Esophagus muscularis mucosa (tissue), 3 donors: ENCODE measurements at regions not wholly inside any gene's neighbourhood (a gene's known extent, or its start where the extent isn't known, plus 50 kb on each side); places are given as distances from the start of the nearest gene placed in this dataset.

Experiments
- CTCF ChIP-seq, 3 experiments: fragments of 200-600 bp in 2 of 3; fragments of 450-650 bp in 1 of 3; sonication (generic) in 2 of 3; IDR thresholded peaks; one replicate each; pipeline ENCODE4 v1.5.1; 2017 to 2019; ENCODE audit warnings: antibody characterized with exemption in 3 of 3, mild to moderate bottlenecking in 2 of 3, moderate library complexity in 1 of 3
- POLR2A ChIP-seq: fragments of 450-650 bp; IDR thresholded peaks from one replicate; pipeline ENCODE4 v1.6.1; 2017; ENCODE audit warnings: antibody characterized with exemption, moderate library complexity, mild to moderate bottlenecking, low read depth
- POLR2AphosphoS5 ChIP-seq, 2 donors: sonication (generic); formaldehyde crosslinking; IDR thresholded peaks; one replicate each; pipeline ENCODE4 v1.6.1; 2017; ENCODE audit warnings: antibody characterized with exemption in 2 of 2

DNA sequence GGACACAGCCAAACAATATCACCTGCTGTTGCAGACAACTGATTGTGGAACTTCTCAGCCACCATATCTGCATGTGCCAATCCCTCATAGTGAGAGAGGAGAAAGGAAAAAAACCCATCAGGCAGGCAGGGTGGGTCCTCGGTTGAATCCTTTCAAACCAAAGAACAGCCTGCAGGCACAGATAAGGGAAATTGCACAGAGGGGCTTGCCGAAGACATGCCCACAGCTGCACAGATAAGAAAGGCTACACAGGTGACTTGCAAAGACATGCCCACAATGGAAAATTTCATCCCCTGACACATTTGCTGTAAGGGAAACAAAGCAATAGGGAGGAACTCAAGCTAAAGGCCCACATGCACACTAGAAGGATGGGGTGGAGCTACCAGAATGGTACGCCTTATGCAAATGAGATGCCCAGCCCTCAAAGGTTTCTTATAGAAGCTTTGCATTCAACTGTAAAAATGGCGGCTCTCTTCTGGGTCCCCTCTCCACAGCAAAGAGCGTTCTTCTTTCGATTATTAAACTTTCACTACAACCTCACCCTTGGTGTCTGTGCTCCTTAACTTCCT lies 170.0 kb upstream of the TMPO start:
- TF ChIP-seq POLR2A (no peak), CTCF (IDR thresholded peaks at IDR 0.05) (no peak), POLR2AphosphoS5 (IDR thresholded peaks at IDR 0.05) (no peak)
